Stimulated activated CD4-positive, alpha-beta T cell treated with anti-CD3 and anti-CD28 coated beads, Interleukin-4, amount 100 ng/mL, for 4 hours (primary cell): ENCODE measurements at regions not wholly inside any gene's neighbourhood (a gene's known extent, or its start where the extent isn't known, plus 50 kb on each side); places are given as distances from the start of the nearest gene placed in this dataset.

Experiments used
- DNase-seq, 2 experiments: peaks; one replicate each; pipeline ENCODE4 v3.0.0-alpha.2; 2020

DNA sequence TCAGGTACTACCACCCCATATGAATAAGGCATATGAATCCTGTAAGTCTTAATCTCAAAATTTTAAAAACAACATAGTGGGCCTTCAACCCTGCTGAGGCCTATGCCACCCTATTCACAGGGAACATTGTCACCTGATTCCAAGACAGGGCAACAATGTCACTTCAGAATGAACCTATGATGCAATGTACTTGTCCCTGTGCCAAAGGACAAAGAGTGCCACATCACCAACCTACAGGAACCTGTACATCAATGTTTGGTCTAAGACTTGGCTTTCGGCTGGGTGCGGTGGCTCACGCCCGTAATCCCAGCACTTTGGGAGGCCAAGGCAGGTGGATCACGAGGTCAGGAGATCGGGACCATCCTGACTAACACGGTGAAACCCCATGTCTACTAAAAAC, 318.5 kb upstream of the JARID2 start:
- no peak for DNase-seq

DNA sequence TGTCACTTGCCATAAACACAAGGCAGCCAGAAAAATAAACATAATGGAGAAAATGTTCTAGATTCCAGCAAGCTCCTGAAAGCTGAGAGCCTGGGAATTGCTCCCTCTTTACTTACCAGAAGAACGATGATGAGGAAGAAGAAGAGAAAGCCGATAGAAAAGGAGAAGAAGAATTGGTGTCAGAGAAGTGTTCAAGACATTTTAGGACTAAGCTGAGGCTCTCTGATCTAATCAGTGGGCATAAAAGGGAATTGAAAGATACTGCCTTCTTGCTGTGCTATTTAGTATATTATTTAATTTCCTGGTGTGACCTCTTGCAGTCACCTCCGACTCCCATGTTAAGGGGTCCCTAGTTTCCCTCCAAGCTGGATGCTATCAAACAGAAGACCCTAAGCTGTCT, 316.6 kb upstream of the JARID2 start:
- no peak for DNase-seq

DNA sequence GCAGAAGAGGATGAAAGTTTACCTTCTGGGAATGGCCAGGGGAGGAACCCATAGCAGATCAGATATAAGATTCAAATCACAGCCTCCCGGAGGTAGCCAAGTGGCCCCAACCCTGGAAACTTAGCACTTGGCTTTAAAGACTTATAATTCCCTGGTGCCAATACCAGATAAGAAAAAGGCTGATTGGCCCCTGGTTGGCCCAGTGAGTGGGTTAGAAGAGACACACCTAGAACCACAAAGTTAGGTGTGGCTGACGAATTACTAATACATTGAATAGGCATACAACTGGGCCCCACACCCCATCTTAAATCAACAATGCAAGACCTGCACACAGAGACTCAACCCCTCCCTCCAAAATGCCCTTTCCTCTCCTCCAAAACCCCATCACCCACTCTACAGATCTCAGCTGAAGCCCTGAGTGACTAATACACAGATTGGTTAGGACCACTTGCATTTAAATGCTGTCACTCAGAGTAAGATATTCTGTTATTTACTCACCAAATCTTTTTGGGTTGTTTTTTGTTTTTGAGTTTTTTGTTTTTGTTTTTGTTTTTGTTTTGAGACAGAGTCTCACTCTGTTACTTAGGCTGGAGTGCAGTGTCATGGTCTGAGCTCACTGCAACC, 315.4 kb upstream of the JARID2 start:
- no peak for DNase-seq

DNA sequence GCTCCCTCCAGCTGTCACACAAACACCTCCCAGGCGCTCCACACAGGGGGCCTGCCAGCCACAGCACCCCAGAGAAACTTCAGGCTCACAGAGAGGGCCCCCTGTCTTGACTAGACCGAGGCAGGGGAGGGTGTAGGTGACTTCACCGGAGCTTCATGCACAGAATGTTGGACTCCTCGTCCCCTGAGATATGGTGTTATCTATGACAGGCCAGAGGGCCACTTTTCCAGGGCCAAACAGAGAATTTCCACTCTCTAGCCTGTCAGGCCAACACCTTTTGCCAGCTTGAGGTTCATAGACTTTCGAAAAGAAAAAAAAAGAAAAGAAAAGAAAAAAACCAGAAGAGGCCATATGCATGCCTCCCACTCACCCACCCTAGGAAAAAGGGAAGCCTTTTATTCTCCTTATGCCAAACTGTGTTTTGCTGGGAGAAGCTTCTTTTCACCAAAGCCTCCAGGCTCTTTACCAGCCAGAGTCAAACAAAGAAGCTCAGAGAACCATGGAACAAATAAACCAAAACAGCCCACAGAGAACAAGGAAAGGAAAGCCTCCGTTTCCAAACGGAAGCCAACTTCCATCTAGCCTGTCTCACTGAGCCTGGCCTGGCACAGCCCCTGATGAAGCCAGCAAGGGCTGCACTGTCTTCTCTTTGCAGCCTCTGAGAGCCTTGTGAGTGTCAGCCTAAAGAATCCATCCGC, 313.2 kb upstream of the JARID2 start:
- no peak for DNase-seq

DNA sequence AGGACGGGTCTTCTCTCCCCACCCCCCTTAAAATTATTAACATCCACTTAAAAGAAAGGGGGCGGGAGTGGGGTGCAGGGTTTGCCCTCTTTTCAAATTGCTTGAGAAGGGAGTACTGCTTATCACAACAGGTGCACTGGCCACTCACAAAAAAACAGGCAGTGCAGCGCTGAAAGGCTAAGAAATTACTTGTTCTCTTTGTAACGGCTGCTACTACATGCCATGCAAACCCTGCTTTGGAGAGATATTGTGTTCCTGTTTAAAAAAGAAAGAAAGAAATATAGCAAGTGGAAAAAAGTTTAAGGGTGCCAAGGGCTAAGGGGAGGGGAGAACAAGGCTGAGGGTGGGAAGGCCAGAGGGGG, 312.7 kb upstream of the JARID2 start:
- DNase-seq: no peak

DNA sequence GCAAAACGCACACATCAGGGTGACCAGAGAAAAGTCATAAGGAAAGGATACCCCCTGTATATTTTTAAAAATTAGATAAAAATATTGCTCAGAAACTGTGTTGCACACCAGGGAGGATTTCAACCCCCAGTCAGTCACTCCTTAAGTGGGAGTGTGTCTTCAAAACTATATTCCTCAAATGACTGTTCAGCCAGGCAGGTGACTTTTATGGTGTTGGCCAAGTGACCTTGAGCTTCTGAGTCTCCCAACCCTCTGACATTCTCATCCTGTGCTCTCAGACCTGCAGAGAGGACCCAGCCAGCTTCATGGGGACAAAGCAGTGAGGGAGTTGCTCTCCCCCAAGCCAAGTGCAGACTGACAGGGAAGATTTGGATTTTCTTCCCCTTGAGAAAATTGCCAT, 311.9 kb upstream of the JARID2 start:
- DNase-seq: no peak

DNA sequence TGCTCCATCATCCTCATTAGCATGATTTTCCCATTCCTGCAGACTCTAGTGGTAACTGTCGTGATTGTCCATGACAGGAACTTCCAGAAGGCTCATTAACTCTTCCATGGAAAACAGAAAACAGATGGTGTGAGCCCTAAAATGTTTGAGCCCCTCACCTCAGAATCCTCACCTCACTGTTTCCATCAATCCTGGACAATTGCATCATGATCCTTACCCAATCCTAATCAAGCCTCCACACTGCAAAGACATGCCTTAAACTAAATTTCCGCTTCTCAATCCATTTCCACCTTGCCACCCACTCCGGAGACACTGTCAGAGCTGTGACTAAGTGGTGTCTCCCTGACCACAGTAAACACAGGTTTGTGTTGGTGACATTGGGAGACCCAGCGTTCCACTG, 311.0 kb upstream of the JARID2 start:
- no peak for DNase-seq

DNA sequence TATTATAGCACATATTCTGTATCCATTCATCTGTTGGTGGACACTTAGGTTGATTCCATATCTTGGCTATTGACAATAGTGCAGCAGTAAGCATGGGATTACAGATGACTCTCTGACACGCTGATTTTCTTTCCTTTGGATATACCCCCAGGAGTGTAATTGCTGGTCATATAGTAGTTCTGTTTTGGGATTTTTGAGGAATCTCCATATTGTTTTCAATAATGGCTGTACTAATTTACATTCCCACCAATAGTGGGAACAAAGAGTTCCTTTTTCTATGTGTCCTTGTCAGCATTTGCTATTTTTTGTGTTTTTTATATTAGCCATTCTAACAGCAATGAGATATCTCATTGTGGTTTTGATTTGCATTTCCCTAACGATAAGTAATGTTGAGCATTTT, 309.0 kb upstream of the JARID2 start:
- no peak for DNase-seq

DNA sequence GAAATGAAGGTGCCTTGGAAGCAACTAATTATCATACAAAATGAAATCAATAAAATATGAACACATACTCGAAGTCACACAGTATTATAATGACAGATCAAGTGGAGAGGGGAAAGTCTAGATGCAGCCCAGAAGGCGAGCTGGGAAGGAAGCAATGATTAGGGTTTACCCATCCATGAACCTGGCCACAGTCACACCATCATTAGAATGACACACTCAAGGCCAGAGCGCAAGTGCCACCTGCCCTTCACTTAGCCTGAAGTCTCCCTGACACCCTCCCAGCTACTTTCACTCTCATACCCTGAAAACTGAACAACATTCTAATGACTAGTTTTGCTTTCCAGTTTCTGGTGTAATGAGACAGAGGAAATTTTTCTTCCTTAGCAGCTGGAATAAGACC, 302.8 kb upstream of the JARID2 start:
- DNase-seq: no peak

DNA sequence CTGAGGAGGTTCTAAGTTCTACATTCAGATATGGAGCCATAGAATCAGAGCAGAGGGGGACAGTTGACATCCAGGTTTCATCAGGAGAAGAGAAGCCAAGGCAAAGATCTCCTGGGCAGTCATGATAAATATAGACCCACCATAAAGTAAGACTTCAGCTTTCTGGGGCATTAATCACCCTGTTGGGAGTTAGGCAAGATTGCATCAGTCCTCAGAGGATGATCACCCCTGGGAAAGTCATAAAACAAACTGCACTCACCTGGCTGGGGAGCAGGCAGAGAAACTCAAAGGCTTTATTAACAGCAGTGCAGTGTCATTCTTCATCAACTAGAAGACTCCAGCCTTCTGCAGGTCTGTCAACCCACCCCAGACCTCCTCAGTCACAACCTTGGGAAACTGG, 301.3 kb upstream of the JARID2 start:
- no peak for DNase-seq

DNA sequence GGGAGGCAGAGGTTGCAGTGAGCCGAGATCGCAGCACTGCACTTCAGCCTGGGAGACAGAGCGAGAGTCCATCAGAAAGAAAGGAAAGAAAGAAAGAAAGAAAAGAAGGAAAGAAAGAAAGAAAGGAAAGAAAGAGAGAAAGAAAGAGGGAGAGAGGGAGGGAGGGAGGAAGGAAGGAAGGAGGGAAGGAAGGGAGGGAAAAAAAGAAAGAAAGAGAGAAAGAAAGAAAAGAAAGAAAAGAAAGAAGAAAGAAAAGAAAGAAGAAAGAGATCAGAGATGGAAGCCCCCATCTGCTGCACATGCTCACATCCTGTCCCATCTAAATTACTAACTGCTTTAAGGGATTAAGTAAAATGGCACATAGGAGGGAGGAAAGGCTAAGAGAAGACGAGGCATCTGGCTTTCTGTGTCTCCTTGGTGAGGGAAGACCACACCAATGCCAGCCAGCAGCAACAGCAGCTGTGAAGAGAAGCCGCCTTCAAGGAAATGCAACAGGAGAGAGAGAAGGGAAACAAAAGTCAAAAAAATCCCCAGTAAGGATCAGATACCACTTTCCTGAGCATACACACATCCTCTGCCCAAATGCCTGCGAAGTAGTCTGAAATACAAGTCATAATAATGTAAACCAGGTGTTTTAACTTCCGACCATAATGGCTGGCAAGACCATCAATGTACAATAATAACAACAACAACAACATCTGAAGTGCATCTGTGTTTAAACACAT, 300.2 kb upstream of the JARID2 start:
- no peak for DNase-seq

DNA sequence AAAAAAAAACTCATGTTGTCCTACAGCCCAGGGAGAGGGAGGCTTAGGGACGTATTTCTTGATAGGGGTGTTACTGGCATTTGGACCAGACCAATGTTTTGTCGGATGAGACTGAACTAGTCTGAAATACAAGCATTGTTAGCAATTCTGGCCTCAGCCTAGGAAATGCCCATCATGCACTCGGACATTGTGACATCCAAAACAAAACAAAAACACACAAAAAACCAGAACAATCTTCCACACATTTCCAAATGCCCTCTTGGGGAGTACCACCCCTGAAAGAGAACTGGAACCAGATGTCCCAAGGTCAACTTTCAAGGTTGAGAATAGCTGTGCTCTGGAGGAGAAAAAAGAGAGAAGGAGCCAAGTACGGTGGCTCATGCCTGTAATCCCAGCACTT, 299.1 kb upstream of the JARID2 start:
- DNase-seq: no peak

DNA sequence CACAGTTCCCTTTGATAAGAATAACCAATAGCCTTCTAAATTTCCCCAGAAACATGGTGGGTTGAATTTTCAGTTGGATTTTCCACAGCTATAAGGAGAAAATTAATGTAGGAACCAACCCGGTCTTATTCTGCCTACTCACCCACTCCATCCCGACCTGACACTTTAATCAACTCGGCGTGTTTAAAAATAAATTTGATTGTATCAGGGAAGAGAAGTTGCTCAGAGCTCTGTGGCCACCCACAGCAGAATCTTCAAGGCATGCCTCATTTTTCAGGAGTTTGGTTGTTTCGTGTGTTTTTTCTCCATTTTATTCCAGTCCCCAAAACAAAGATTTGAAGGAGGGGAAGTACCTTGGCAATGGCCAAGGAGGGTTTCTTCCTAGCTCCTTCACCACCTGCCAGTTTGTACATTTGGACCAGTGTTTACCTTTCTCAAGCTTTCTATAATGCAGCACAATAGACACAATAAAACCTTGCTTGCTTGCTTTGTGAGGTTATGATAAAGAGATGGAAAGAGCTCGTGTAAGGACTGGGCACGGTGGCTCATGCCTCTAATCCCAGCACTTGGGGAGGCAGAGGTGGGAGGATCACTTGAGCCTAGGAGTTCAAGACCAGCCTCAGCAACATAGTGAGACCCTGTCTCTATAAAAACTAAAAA, 297.2 kb upstream of the JARID2 start:
- no peak for DNase-seq

DNA sequence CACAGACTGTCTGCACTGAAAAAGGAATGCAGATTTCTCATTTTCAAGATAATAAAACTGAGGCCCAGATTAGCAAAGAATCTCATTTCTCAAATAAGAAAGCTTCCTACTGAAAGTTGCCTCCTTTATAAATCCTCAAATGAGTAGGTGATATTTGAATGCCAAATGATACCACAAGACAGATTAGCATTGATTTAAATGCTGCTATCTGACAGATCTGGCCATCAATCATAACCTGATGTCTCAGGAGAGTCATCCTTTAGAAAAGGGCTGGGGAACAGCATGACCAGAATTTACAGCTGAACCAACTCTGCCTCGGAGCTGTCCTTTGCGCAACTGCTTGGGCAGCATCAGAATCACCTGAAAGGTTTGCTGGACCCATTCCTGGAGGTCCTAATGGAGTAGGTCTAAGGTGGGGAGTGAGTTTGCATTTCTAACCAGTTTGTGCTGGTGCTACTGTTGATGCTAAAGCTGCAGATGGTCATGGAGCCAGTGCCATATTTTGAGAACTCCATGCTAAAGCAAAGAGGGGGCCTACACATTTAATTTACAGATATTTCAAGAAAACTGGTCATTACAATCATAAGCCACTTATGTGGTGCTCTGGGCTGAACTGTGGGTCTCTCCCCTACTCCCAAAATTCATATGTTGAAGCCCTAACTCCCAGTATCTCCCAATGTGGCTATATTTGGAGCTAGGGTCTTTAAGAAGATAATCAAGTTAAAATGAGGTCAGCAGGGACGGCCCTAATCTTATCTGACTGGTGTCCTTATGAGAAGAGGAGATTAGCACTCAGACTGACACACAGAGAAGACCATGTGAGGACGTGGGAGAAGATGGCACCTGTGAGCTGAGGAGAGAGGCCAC, 295.5 kb upstream of the JARID2 start:
- no peak for DNase-seq

DNA sequence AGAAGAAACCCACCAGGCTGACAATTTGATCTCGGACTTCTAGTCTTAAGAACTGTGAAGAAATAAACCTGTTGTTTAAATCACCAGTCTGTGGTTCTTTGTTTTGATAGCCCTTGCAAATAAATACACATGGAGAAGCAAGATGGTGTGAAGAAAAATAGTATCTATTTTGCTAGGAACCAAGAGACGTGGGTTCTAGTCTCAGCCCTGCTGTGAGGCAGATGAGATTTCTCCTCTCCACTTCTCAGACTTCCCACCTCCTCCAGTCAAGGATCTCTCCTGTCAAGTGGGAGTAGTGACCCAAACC, 294.9 kb upstream of the JARID2 start:
- no peak for DNase-seq

DNA sequence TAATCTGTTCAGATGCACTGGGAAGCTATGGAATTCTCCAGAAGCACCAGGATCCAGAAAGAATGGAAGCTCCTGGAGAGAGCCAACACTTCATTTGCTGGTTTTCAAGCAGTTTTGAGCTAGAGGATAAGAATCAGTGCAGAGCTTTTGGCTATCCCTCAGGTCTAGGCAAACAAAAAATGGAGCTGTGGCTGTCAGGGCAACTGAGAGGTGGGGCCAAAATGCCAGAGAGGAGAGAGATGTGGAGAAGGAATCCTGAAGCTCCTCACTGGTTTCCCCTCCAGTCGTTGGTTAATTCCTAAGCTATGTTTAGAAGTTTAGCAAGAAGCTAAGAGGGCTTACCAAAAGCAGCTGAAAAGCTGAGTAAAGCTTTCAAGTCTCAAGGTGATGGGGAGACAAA, 294.2 kb upstream of the JARID2 start:
- no peak for DNase-seq

DNA sequence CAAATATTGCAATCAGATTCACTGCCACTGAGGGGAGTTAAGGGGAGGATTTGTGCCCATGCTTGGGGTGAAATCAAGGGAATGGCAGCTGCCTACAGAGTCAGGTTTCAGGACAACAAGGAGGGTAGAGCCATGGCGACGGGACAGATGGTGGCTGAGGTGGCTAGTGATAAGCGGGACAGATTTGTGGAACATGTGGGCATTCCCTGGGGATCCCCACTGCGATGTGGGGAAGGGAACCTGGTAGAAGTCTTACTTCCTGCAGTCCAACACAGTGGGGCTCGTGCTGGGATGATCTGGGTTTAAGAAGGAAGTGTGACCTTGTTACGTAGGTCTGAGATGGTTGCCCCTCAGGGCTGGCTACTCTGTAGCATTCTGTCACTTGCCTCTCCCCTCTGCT, 292.0 kb upstream of the JARID2 start:
- DNase-seq: no peak

DNA sequence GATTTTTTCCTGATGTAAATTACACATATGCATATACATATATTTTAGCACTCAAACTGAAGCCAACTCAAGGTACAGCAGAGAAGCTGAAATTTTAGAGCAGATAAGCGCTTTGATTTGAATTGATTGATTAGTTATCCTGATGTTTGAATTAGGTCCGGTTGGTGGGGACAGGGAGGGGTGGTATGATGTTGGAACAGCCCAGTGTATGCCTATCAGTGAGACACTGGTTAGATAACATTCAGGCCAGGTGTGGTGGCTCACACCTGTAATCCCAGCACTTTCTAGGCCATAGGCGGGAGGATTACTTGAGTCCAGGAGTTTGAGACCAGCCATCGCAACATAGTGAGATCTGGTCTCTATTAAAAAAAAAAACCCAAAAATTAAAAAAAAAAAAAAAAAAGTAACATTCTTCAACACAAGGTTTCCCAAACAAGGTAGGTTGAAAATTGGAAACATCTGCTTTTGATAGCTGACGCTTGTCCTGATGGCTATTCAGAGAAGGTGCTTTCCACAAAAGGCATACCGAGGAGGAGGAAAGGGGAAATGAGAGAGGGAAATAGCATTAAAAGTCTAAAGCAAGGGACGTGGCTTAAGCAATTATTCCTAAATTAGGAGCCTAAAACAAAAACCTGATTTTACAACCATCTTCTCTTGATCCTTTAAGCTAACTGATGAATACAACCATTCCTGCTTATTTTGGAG, 288.4 kb upstream of the JARID2 start:
- DNase-seq: no peak

DNA sequence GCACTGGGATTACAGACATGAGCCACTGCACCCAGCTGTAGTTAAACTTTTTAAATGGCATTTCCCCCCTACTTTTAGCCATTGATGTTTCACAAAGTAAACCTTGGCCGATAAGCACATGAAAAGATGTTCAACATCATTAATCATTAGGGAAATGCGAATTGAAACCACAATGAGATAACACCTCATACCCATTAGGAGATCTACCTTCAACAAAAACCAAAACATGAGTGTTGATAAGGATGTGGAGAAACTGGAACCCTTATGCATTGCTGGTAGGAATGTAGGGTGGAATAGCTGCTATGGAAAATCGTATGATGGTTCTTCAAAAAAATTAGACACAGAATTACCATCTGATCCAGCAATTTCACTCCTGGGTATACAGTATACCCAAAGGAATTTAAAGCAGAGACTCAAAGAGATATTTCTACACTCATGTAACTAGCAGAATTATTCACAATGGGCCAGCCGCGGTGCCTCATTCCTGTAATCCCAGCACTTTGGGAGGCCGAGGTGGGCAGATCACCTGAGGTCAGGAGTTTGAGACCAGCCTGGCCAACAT, 286.5 kb upstream of the JARID2 start:
- DNase-seq: no peak

DNA sequence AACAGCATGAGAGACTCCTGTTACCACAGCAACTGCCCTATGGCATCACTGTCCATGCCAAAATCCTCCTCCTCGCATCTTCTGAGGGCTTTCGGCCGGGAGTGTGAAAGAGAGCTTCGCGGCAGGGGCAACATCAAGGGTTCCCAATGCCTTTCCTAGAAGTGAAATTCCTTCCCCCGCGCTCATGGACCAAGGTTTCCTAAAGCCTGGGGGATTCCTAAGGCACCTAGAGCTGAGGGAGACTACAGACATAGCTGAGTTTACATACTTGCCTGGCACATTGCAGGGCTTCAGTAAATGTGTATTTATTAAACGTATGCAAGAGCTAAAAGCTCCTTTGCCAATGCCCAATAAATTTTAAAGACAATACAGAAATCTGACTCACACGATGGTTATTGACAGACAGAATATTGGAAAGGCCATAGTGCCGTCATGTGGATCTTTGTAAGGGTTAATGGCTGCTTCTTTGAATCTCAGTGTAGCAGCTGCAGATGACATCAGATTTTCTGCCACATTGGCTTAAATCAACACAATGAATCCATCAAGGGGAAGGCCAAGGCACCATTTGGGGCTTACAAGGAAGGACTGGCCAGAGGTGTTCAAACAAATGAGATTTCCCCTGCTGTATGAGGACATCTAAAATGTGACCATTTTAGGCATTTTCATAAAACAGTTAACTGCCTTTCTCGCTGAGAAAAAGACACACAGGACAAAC, 281.2 kb upstream of the JARID2 start:
- DNase-seq: no peak

DNA sequence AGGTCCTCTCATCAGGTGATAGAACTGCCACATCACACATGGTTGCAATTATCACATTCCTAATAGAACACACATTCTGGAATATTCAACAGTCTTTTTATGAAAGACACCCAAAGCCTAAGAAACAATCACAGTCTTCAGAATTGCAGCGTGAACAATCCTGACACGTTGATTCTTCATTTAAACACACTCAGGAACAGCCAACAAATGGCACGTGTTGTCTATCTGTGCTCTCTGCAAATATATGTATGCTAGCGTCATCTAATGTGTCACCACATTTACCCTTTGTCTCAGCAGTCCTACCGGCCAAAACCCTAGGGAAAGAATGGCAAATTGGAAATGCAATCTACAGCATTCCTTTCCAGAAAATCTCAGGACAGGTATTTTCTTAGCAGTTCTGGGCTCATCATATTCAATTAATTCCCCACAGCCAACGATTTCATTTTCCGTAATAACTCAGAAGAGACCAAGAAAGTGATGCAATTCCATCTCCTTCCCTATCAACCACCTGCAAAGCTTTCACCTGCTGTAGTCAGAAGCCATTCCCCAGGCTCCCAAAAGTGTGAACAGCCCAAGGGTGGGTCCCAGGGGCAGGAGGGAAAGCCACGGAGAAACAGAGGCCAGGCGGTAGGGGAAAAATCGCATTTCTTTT, 280.3 kb upstream of the JARID2 start:
- no peak for DNase-seq
